ENCODE measurements at regions not wholly inside any gene's neighbourhood (a gene's known extent, or its start where the extent isn't known, plus 50 kb on each side); places are given as distances from the start of the nearest gene placed in this dataset.

- Histone ChIP-seq H3K9me1 (replicated peaks; ENCODE audit: control insufficient read depth, extremely low read depth, insufficient read depth, low read length) (no peaks in the 10 kb centered on the region), H3K27me3 (ENCODE audit: control insufficient read depth in 2 of 2, insufficient read depth in 2 of 2, low read length in 2 of 2) (peaks cover 0 to 3% of the 10 kb centered on the region in 2 experiments), H3K27ac (ENCODE audit: insufficient read depth, low read depth, low read length) (no peak overlapping the region), H3K9ac (replicated peaks; ENCODE audit: extremely low read depth, insufficient read depth, low read length) (no peak overlapping the region), H3K79me2 (ENCODE audit: control insufficient read depth, insufficient read depth, low read length) (no peaks in the 10 kb centered on the region), H2AFZ (ENCODE audit: low read depth, low read length) (no peak overlapping the region), H3K36me3 (ENCODE audit: control insufficient read depth in 2 of 2, extremely low read depth in 1 of 2, insufficient read depth in 2 of 2, low read length in 2 of 2) (no peaks in the 10 kb centered on the region), H3K9me3 (replicated peaks; ENCODE audit: control insufficient read depth, insufficient read depth, low read length) (no peaks in the 10 kb centered on the region), H3K4me2 (ENCODE audit: insufficient read depth, low read length) (no peak overlapping the region), H3K4me1 (ENCODE audit: control insufficient read depth, extremely low read depth, insufficient read depth, low read length) (no peaks in the 10 kb centered on the region), H4K20me1 (replicated peaks; ENCODE audit: control insufficient read depth, extremely low read depth, insufficient read depth, low read length) (no peaks in the 10 kb centered on the region), H3K4me3 (replicated peaks in 1 of 3; ENCODE audit: insufficient read depth in 1 of 3, low read depth in 1 of 3, low read length in 3 of 3) (no peak overlapping the region)
- dilution Hi-C loops (cut with MboI; ENCODE audit: extremely low pct_ligation_motif_present, low sequenced_read_pairs): no loop called here
- intact Hi-C loops (cut with micrococcal nuclease): no loop called here
- DNase-seq (ENCODE audit: low read depth, low spot score) (no peak), FAIRE-seq (no peak)
- POLR2A ChIA-PET: no interaction called here
- BruUV-seq (replicated peaks): no TSS peak
- CTCF ChIA-PET: no interaction called here
- TF ChIP-seq FOS (IDR thresholded peaks at IDR 0.05; ENCODE audit: borderline replicate concordance, insufficient read depth, low read length) (no peak), MYC (IDR thresholded peaks at IDR 0.05; ENCODE audit: low read depth, low read length) (no peak), POLR2A (IDR thresholded peaks at IDR 0.05; ENCODE audit: low read depth, low read length) (no peak), CTCF (IDR thresholded peaks at IDR 0.05; ENCODE audit: extremely low read depth in 1 of 2, insufficient read depth in 1 of 2, low read depth in 1 of 2, low read length in 2 of 2) (no peak), MAX (IDR thresholded peaks at IDR 0.05; ENCODE audit: insufficient read depth, insufficient read length) (no peak), POLR2AphosphoS5 (IDR thresholded peaks at IDR 0.05; ENCODE audit: insufficient read depth, low read depth, low read length) (no peak), JUN (IDR thresholded peaks at IDR 0.05; ENCODE audit: borderline replicate concordance, insufficient read depth, insufficient read length, low read depth) (no peak), GATA2 (IDR thresholded peaks at IDR 0.05; ENCODE audit: insufficient read depth, insufficient read length, low read depth, low read length) (no peak), EZH2 (IDR thresholded peaks at IDR 0.05; ENCODE audit: borderline replicate concordance, low read depth, low read length, severe bottlenecking) (no peak)
Measured at GRCh38 chr7:96497567-96497966, 175.7 kb upstream of the SLC25A13 start.
